Right cardiac atrium (tissue), 5 donors: ENCODE measurements at regions not wholly inside any gene's neighbourhood (a gene's known extent, or its start where the extent isn't known, plus 50 kb on each side); places are given as distances from the start of the nearest gene placed in this dataset.
"Not testable (repeated sequence)": the region's sequence is repeated elsewhere in the genome, so short reads cannot be mapped to it uniquely, and the experiment has no call there.

Source experiments
- ATAC-seq, 2 donors: fragments of 200-7000 bp; cut with Tn5 transposase; one replicate each; pipeline versions ENCODE4 v1.8.0 to v1.9.1; 2020; ENCODE audit warnings: moderate library complexity in 2 of 2, mild to moderate bottlenecking in 1 of 2
- DNase-seq, 3 donors: peaks; one replicate each; pipeline ENCODE4 v3.0.0-alpha.2; 2020
- H3K27ac ChIP-seq: one replicate; pipeline ENCODE4 v1.5.1; 2013; ENCODE audit warnings: mild to moderate bottlenecking, low read length, control low read depth, moderate library complexity
- H3K27me3 ChIP-seq: one replicate; pipeline ENCODE4 v1.6.1; 2013; ENCODE audit not compliant: control insufficient read depth, insufficient read depth
- H3K4me1 ChIP-seq: one replicate; pipeline ENCODE4 v1.6.1; 2013; ENCODE audit warnings: low read length; ENCODE audit not compliant: control insufficient read depth, insufficient read depth
- H3K4me3 ChIP-seq: one replicate; pipeline ENCODE4 v1.5.1; 2013; ENCODE audit warnings: low read length, control low read depth
- H3K9me3 ChIP-seq: one replicate; pipeline ENCODE4 v1.6.1; 2013; ENCODE audit warnings: low read length; ENCODE audit not compliant: control insufficient read depth
- WGBS: extraction: QIAGEN DNeasy Blood & Tissue Kit; methylation state at CpG from one replicate; pipeline ENCODE4 v1.1.7; 2013; 5-methylcytosine and 5-hydroxymethylcytosine counted together
- intact Hi-C, 4 donors: fragments of 100-400 bp; cut with DNase I; formaldehyde crosslinking; loops; one replicate each; pipeline versions ENCODE4 v1.11.0 to v1.14.0; 2022 to 2023
- donor health status: healthy with polysubstance abuse.
- donor health status: DM: no; HTN: yes; CAD: no.
- donor health status: DM: no; HTN: no; CAD: no.
- donor health status: DM: no; HTN: yes; CAD: no; lungs with severe emphysema.
- donor health status: DM: yes; HTN: yes; CAD: no.

DNA sequence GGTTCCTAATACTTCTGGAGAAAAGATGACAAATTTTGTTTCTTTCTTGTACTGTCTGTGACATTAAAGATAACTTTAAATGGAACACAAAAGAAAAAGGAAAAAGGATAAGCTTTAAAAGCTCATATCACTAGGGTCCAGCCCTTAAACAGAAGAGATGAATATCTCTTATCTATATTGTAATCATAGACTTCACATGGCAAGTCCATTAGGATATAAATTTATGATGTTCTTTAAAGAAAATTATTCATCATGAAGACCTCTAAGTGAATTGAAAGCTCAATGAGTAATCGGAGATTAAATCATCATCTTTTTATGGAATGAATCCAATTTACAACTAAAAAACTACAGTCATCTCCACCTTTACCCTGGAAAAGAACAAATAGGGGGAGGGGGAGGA lies 111.6 kb upstream of the SATB2 start:
- no peak for ATAC-seq
- Histone ChIP-seq H3K27ac (no peak overlapping the region), H3K4me1 (no peaks in the 10 kb centered on the region), H3K9me3 (no peaks in the 10 kb centered on the region), H3K27me3 (no peaks in the 10 kb centered on the region), H3K4me3 (no peak overlapping the region)
- 83% methylated on average over 1 of the region's 1 CpG for WGBS
- DNase-seq = no peak
- intact Hi-C loops = no loop called here

DNA sequence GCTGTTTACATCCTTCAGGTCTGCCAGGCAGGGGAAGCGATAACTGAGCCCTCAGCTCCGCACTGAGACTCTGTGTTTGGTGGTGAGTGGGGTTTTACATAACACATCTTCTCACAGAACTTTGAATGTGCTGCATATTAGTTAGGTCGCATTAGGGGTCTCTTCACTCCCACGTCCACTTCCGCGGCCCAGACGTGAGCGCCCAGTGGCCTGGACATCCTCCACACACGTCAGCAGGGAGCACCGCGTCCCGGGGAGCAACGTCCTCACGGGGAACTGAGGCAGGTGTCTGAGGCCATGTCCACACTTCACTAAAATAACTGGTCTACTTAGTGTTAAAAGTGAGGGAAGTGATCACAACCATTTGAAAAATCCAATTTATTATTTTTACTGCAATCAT lies 100.4 kb upstream of the SATB2 start:
- Histone ChIP-seq H3K27me3 (no peaks in the 10 kb centered on the region), H3K27ac (no peak overlapping the region), H3K9me3 (no peaks in the 10 kb centered on the region), H3K4me1 (no peaks in the 10 kb centered on the region), H3K4me3 (no peak overlapping the region)
- intact Hi-C loops = no loop called here
- DNase-seq = no peak
- no peak for ATAC-seq
- WGBS = 76% methylated on average over 14 of the region's 14 CpGs

DNA sequence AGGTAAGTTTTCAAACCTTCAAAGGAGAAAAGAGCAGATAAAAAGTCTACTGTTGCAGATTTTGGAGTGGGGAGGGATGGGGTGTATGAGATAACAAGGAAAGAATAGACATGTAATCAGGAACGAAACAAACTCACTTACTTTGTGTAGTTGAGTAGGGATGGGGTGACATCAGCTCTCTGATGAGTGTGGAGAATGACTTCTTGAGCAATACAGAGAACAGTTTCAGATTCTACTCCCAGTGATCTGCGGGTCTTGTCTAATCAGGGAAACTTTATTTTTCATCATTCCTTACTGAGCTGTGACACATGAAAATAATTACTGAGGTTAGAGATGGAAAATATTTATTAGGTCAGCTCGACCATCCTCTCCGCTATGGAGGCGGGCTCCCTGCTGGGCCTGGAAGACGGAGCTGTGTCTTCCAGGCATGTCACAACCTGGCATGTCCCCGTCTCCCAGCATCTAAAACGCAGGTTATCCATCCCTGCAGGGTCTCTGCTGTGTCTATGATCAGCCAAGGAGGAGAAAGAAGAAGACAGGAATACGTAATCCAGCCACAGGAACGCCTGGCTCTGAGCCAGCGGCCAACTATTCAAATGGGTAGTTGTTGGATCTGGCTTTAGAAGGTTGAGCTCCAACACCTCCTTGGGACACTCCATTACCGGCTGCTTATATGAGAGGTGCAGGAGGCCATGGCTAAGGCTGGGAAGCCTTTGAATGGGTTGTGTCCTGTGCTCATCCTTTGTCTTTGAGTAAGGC lies 99.0 kb upstream of the SATB2 start:
- 78% methylated on average over 12 of the region's 12 CpGs for WGBS
- ATAC-seq (no peak), DNase-seq (no peak)
- no peaks in the 10 kb centered on the region for H3K9me3 ChIP-seq
- H3K4me1 ChIP-seq = no peaks in the 10 kb centered on the region
- no peaks in the 10 kb centered on the region for H3K27me3 ChIP-seq
- no peak overlapping the region for H3K27ac ChIP-seq
- intact Hi-C loops = no loop called here
- no peak overlapping the region for H3K4me3 ChIP-seq

DNA sequence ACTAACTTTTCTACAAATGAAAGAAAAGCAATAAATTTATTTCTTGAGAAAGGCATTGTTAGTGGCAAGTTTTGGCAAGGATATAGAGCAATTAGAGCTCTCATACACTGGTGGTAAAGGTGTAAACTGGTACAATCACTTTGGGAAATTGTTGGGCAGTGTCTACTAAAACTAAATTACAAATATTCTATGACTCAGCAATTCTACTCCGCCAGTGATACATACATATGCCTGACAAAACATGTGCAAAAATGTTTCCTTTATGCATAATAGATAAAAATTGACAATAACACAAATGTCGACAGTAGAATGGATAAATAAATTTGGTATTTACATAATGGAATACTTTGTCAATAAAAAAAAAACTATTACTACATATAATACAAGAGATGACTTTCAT lies 96.3 kb upstream of the SATB2 start:
- no peak overlapping the region for H3K27ac ChIP-seq
- no peaks in the 10 kb centered on the region for H3K4me1 ChIP-seq
- ATAC-seq (no peak), DNase-seq (no peak)
- no peaks in the 10 kb centered on the region for H3K27me3 ChIP-seq
- H3K4me3 ChIP-seq = no peak overlapping the region
- intact Hi-C loops = no loop called here
- 80% methylated on average over 2 of the region's 2 CpGs for WGBS
- no peaks in the 10 kb centered on the region for H3K9me3 ChIP-seq

DNA sequence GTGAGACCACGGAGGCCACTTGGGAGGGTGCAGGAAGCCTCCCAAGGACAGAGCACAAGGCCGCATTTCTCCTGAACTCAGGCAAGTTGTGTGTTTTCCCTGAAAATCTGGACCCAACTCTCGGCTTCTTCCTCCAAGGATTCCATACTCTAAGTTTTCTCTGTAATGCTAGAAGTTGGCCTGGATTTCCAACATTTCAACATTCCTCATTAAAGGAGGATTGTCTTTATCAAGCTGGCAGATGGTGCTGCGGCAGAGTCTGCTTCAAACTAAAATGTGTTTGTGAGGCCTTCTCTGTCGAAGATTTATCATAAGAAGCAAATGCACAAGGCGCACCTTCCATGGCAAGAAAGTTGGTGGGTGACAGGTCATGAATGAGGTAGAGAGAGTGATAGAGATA lies 94.4 kb upstream of the SATB2 start:
- 65% methylated on average over 6 of the region's 6 CpGs for WGBS
- no peak for DNase-seq
- Histone ChIP-seq H3K4me3 (no peak overlapping the region), H3K9me3 (no peaks in the 10 kb centered on the region), H3K27me3 (no peaks in the 10 kb centered on the region), H3K4me1 (no peaks in the 10 kb centered on the region), H3K27ac (no peak overlapping the region)
- intact Hi-C loops = no loop called here
- no peak for ATAC-seq

DNA sequence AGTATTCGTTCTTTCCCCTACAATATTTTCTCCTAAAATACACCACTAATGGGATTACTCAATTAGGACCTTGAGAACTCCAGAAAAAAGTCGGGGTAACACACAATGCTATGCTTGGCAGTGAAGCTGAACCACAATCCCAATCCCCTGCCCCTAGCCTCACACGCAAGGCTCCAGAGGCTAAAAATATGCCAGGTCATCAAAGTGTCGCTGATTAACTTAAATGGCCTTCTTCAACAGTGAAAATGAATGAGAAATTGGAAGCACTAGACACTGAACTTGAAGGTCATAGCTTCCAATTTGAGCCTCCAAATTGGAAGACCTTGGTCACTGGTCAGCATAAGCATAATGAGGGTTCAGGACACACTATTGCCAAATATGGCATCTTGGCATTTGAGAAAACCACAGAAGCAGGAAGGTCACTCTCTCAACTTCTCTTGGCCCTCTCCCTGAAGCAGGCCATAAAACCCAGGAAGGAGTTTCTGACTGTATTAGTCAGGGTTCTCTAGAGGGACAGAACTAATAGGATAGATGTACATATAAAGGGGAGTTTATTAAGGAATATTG lies 86.0 kb upstream of the SATB2 start:
- no peaks in the 10 kb centered on the region for H3K27me3 ChIP-seq
- ATAC-seq (no peak), DNase-seq (no peak)
- WGBS = 75% methylated on average over 4 of the region's 4 CpGs
- H3K4me3 ChIP-seq = no peak overlapping the region
- intact Hi-C loops = no loop called here
- no peaks in the 10 kb centered on the region for H3K4me1 ChIP-seq
- no peaks in the 10 kb centered on the region for H3K9me3 ChIP-seq
- no peak overlapping the region for H3K27ac ChIP-seq

DNA sequence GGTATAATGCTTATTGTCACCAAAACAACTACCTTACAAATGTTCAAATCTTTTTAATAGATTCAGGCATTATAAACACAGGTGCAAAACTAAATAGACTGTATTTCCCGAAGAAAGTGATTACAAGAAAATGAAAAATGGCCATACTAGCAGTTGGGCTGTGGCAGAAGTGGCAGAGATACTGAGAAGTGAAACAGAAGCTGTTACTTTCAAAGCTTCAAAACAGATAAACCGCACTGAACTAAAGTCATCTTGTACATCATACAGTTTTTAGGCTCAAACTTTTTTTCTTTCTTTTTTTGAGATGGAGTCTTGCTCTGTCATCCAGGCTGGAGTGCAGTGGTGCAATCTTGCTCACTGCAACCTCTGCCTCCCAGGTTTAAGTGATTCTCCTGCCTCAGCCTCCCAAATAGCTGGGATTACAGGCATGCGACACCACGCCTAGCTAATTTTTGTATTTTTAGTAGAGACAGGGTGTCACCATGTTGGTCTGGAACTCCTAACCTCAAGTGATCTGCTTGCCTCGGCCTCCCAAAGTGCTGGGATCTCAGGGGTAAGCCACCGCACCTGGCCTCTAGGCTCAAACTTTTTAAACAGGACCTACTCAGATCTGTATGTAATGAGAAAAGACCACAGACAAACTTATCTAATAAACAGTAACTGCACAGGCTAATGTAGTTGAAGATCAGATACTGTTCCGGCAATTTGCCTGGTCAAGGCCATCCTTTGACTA lies 77.9 kb upstream of the SATB2 start:
- intact Hi-C loops = no loop called here
- Histone ChIP-seq H3K4me1 (no peaks in the 10 kb centered on the region), H3K27me3 (no peaks in the 10 kb centered on the region), H3K27ac (no peak overlapping the region), H3K9me3 (no peaks in the 10 kb centered on the region), H3K4me3 (no peak overlapping the region)
- 86% methylated on average over 7 of the region's 7 CpGs for WGBS
- ATAC-seq = no peak
- no peak for DNase-seq

DNA sequence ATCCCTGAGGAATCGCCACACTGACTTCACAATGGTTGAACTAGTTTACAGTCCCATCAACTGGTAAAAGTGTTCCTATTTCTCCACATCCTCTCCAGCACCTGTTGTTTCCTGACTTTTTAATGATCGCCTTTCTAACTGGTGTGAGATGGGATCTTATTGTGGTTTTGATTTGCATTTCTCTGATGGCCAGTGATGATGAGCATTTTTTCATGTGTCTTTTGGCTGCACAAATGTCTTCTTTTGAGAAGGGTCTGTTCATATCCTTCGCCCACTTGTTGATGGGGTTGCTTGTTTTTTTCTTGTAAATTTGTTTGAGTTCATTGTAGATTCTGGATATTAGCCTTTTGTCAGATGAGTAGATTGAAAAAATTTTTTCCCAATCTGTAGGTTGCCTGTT lies 76.1 kb upstream of the SATB2 start:
- H3K27ac ChIP-seq, H3K9me3 ChIP-seq, DNase-seq, H3K4me3 ChIP-seq, H3K4me1 ChIP-seq, ATAC-seq, intact Hi-C loops, H3K27me3 ChIP-seq: not testable (repeated sequence)
- WGBS = 79% methylated on average over 3 of the region's 3 CpGs

DNA sequence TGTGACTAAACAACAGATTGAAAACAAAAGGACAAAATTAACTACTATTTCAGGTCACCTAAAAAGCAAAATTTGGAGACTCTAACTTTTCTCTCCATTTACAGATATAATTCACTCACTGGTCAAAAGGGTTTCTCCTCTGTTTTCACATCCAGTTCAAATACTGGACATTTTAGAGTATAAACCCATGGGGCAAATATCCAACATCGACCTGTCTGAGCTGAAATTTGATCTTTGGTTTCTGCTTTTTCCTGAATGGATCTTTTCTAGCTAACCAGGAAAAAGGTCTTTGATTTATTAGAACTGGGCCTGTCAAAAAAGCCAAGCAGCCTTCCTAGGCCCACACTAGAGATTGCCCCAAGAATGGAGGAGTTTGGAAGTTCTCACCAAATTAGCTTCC lies 69.3 kb upstream of the SATB2 start:
- intact Hi-C loops = no loop called here
- Histone ChIP-seq H3K4me1 (no peaks in the 10 kb centered on the region), H3K4me3 (no peak overlapping the region), H3K9me3 (no peaks in the 10 kb centered on the region), H3K27me3 (no peaks in the 10 kb centered on the region), H3K27ac (no peak overlapping the region)
- no peak for ATAC-seq
- 71% methylated on average over 1 of the region's 1 CpG for WGBS
- no peak for DNase-seq

DNA sequence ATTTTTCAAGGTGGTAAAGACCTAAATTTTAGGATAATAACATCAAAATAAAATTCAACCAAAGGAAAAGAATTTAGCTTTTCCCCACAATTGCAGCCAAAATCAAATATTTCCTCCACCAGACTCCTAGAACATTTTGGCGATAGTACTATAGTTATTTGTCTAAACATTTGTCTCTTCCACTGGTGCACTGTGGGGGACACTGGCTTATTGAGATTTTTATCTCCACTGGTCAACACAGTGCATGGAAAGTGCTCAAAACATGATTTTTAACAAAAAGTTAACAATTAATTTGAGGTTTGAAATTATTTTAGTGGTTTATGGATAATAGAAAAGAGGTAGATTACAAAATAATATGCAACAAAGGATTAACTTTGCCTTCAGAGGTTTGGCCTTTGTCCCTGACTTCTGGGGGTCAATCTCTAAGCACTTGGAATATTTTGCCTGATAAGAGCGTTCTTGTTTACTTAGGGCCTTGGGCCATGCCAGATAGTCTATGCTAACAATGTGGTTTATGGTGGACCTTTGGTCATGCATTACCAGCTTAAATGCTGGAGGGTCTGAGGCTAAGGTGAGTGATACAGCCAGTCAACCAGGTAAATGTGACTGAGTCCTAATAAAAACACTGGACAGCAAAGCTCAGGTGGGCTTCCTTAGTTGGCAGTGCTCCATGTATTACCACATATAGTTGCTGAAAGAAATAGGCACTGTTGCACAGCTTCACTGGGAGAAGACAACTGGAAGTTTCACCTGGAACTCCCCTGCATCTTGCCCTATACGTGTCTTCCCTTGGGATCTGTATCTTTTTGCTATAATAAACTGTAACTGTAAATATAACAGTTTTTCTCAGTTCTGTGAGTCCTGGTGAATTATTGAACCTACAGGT lies 67.2 kb upstream of the SATB2 start:
- intact Hi-C loops = no loop called here
- H3K27ac ChIP-seq = no peak overlapping the region
- ATAC-seq (no peak), DNase-seq (no peak)
- H3K4me3 ChIP-seq = no peak overlapping the region
- no peaks in the 10 kb centered on the region for H3K9me3 ChIP-seq
- no peaks in the 10 kb centered on the region for H3K27me3 ChIP-seq
- 75% methylated on average over 3 of the region's 3 CpGs for WGBS
- no peaks in the 10 kb centered on the region for H3K4me1 ChIP-seq

DNA sequence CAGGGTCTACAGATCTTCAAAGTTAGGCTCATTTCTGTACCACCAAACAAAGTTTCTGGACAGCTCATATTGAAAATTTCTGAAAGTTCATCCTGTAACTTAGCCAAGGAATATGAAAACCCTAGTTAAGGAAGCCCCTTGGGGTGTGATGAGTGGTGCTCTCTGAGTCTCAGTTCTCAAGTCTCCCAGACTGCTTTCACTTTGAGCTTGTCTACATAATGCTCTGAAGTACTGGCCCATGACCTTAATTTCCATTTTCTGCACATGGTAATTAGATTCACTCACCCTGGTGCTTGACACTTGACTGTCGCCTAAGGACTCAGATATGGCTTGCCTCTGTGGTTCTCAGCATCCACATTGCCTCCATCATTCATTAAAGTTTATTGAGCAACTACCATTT lies 51.7 kb upstream of the SATB2 start:
- WGBS = 74% methylated on average over 1 of the region's 1 CpG
- H3K9me3 ChIP-seq = no peaks in the 10 kb centered on the region
- no peak for DNase-seq
- H3K4me3 ChIP-seq = no peak overlapping the region
- intact Hi-C loops = no loop called here
- H3K4me1 ChIP-seq = no peaks in the 10 kb centered on the region
- no peaks in the 10 kb centered on the region for H3K27me3 ChIP-seq
- H3K27ac ChIP-seq = no peak overlapping the region
- no peak for ATAC-seq
